HUES48 (cell line): ENCODE measurements at regions not wholly inside any gene's neighbourhood (a gene's known extent, or its start where the extent isn't known, plus 50 kb on each side); places are given as distances from the start of the nearest gene placed in this dataset.

ENCODE experiments used
- H3K27ac ChIP-seq: one replicate; pipeline ENCODE4 v1.7.0; 2013; ENCODE audit warnings: low read depth, low read length, inconsistent platforms
- H3K27me3 ChIP-seq: 2 replicates; pipeline ENCODE4 v1.6.1; 2013; ENCODE audit warnings: mild to moderate bottlenecking, low read length; ENCODE audit not compliant: control insufficient read depth, insufficient read depth
- H3K36me3 ChIP-seq: 2 replicates; pipeline ENCODE4 v1.6.1; 2013; ENCODE audit warnings: low read length; ENCODE audit not compliant: control insufficient read depth, insufficient read depth
- H3K4me1 ChIP-seq: 2 replicates; pipeline ENCODE4 v1.6.1; 2013; ENCODE audit warnings: mild to moderate bottlenecking, low read length; ENCODE audit not compliant: control insufficient read depth, insufficient read depth
- H3K4me3 ChIP-seq: 2 replicates; pipeline ENCODE4 v1.5.1; 2013; ENCODE audit warnings: mild to moderate bottlenecking, low read depth, low read length
- H3K9ac ChIP-seq: 2 replicates; pipeline ENCODE4 v1.6.1; 2013; ENCODE audit warnings: mild to moderate bottlenecking, low read depth, low read length, moderate library complexity
- H3K9me3 ChIP-seq: 2 replicates; pipeline ENCODE4 v1.6.1; 2013; ENCODE audit warnings: low read length; ENCODE audit not compliant: control insufficient read depth, insufficient read depth

DNA sequence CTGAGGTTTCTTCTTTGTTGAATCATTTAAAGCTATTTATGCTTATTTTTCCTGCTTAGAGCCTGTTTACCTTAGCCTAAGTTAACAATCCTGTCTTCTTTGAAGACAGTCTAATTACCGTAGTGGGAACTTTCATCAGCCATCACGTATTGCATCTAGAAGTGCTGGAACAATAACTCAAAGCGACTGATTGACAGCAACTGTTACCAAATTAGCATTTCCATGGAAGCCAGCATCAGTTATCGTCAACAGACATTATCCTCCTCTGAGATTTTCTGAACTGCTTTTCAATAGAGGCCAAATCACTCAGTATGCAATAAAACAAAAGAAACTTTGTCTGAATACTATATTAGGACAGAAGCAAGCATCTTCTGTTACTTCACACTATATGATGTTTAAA is 433.3 kb upstream of the SLITRK1 start:
- no peaks in the 10 kb centered on the region for H3K36me3 ChIP-seq
- no peak overlapping the region for H3K4me3 ChIP-seq
- no peaks in the 10 kb centered on the region for H3K27me3 ChIP-seq
- H3K4me1 ChIP-seq: peaks cover 6% of the 10 kb centered on the region
- H3K27ac ChIP-seq: no peak overlapping the region
- H3K9me3 ChIP-seq: no peaks in the 10 kb centered on the region
- H3K9ac ChIP-seq: no peak overlapping the region

DNA sequence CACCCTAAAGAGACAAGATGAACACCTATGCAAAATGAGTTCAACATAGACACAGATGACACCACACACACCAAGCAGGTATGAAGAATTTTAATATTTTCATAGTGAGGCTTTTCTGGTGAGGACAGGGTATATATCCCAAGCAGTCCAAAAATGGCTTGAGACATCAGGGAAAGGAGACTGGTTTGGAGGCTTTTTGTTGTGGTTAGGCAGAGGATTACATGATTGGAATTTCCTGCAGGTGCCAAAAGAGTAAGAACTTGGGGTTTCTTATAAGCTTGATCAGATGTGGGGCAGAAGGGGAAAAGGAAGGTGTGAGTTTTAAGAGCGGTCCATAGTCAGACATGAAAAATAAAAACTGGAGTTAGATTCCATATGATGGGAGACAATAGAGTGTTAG is 420.8 kb upstream of the SLITRK1 start:
- no peak overlapping the region for H3K27ac ChIP-seq
- H3K9ac ChIP-seq: no peak overlapping the region
- H3K4me3 ChIP-seq: no peak overlapping the region
- H3K27me3 ChIP-seq: no peaks in the 10 kb centered on the region
- H3K4me1 ChIP-seq: no peaks in the 10 kb centered on the region
- H3K36me3 ChIP-seq: no peaks in the 10 kb centered on the region
- no peaks in the 10 kb centered on the region for H3K9me3 ChIP-seq

DNA sequence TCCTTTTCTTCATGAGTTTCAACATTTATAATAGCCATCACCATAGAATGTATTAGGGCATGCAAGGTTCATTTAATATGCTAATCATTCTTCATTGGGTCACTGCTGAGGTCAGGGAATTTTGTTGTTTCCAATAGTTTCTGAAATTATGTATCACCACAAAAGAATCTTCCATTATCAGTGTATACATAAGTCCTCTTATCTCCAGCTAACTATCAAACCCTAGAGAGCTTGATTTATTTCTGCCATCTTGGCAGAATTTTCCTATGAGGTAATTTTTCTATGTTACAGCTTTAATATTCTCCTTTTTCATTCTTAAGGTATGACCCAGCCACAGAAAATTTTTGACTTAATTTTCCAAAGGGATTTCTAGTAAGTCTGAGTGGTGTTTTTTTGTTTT is 415.0 kb upstream of the SLITRK1 start:
- H3K9ac ChIP-seq: no peak overlapping the region
- H3K27ac ChIP-seq: no peak overlapping the region
- no peaks in the 10 kb centered on the region for H3K4me1 ChIP-seq
- no peak overlapping the region for H3K4me3 ChIP-seq
- H3K27me3 ChIP-seq: no peaks in the 10 kb centered on the region
- no peaks in the 10 kb centered on the region for H3K36me3 ChIP-seq
- H3K9me3 ChIP-seq: no peaks in the 10 kb centered on the region

DNA sequence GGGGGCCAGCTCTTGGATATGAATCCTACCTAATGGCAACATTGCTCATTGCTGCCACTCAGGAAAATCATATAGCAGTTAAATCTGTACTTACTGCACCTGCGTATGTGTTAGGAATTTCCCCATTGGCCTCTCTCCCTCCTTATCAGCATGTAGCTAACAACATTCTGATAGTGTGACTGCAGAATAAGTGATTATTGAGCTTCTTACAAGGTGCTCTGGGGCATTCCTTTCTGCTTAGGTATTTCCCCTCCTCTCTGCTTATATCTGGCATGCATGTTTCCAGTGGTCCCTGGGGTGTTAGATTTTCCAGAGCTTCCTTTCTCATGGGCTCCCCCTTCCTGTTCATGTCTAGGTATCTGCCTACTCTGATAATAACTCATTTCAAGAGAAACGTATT is 414.1 kb upstream of the SLITRK1 start:
- no peaks in the 10 kb centered on the region for H3K9me3 ChIP-seq
- H3K27me3 ChIP-seq: no peaks in the 10 kb centered on the region
- no peak overlapping the region for H3K4me3 ChIP-seq
- H3K9ac ChIP-seq: no peak overlapping the region
- no peaks in the 10 kb centered on the region for H3K36me3 ChIP-seq
- no peak overlapping the region for H3K27ac ChIP-seq
- H3K4me1 ChIP-seq: no peaks in the 10 kb centered on the region

DNA sequence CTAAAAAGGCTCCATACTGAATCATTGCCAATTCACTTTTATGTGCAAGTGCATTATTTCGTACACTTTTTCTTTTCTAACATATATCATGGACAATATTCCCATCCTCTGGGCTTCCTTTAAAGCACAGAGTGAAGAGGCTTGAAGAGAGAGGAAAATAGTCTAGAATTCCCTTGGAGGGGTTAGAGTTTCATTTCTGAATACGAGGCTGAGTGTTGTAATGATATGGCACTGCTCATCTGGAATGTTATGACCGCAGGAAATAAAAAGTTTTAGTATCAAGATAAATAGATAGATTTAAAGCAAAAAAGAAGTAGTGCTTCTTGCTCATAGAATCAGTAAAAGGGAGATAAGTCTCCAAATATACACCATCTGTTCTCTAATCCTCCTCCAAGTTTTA is 412.3 kb upstream of the SLITRK1 start:
- Histone ChIP-seq H3K27me3 (no peaks in the 10 kb centered on the region), H3K27ac (no peak overlapping the region), H3K9ac (no peak overlapping the region), H3K36me3 (no peaks in the 10 kb centered on the region), H3K9me3 (no peaks in the 10 kb centered on the region), H3K4me3 (no peak overlapping the region), H3K4me1 (no peaks in the 10 kb centered on the region)

DNA sequence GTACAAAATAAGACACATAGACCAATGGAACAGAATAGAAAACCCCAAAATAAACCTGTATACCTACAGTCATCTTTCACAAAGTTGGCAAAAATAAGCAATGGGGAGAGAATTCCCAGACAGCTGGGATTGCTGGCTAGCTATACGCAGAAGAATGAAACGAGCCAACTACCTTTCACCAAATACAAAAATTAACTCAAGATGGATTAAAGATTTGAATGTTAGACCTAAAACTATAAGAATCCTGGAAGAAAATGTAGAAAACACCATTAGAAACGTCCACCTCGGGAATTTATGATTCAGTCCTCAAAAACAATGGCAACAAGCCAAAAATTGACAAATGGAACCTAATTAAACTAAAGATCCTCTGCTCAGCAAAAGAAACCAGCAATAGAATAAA is 408.1 kb upstream of the SLITRK1 start:
- Histone ChIP-seq H3K4me1 (no peaks in the 10 kb centered on the region), H3K9ac (no peak overlapping the region), H3K9me3 (no peaks in the 10 kb centered on the region), H3K27ac (no peak overlapping the region), H3K4me3 (no peak overlapping the region), H3K27me3 (no peaks in the 10 kb centered on the region), H3K36me3 (no peaks in the 10 kb centered on the region)

DNA sequence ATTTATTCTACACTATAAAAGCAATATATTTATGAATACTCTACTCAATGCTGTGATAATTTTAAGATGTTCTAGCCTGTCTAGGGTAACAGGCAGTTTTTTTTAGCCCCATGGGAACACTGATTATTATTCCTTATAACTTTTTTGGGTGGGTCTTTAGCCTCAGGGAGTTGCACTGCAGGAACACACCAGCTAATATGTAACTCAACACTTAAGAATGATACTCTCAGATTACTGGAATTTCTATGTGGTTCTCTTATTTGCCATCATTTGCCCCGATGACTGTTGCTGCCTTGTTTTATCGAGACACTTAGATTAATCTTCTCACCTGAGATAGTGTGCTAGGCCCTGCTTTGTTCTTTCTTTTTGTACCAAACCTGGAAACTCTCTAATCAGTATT is 396.9 kb upstream of the SLITRK1 start:
- H3K9me3 ChIP-seq: no peaks in the 10 kb centered on the region
- no peaks in the 10 kb centered on the region for H3K4me1 ChIP-seq
- H3K36me3 ChIP-seq: no peaks in the 10 kb centered on the region
- H3K4me3 ChIP-seq: no peak overlapping the region
- no peak overlapping the region for H3K9ac ChIP-seq
- no peak overlapping the region for H3K27ac ChIP-seq
- no peaks in the 10 kb centered on the region for H3K27me3 ChIP-seq

DNA sequence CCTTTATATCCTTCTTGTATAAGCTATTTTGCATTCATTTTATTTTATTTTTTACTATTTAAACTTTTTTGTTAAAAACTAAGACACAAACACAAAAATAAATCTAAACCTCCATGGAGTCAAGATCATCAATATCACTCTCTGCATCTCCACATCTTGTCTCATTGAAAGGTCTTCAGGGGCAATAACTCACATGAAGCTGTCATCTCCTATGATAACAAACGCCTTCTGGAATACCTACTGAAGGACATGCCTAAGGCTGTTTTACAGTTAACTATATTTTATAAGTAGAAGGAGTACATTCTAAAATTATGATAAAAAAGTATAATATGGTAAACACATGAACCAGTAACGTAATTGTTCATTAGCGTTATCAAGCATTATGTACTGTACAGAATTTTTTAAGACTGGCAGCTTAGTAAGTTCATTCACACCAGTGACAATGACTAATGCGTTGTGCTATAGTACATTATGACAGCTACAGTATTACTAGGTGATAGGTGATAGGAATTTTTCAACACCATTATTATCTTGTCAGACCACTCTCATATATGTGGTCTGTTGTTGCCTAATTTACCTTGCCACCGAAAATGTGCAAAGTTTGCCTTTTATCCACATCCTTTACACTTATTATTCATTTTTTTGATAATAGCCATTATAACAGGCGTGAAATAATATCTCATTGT is 390.7 kb upstream of the SLITRK1 start:
- Histone ChIP-seq H3K9ac (no peak overlapping the region), H3K4me1 (no peaks in the 10 kb centered on the region), H3K36me3 (no peaks in the 10 kb centered on the region), H3K4me3 (no peak overlapping the region), H3K27ac (no peak overlapping the region), H3K9me3 (no peaks in the 10 kb centered on the region), H3K27me3 (no peaks in the 10 kb centered on the region)

DNA sequence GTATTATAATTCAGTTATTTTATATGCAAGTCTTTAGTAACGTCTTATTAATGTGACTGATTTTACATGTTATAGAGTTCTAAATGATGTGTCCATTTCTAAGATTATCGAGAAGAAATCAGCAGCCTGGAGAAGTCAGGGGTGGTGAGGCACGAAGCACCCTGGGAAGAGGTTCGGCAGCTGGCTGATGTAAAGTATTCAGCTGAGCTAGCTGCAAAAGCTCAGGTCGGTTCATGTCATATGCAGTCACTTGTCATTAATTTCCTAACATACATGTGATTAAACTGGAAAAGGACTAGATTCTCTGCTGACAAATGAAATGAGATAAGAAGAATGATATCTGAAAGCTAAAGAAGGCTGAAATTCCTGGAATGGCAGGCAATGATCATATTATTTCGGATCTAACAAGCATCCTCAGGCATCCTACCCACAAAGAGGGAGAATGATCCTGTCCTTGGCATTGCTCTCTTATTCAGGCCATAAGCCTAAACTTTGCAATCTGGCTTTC is 383.0 kb upstream of the SLITRK1 start:
- no peaks in the 10 kb centered on the region for H3K4me1 ChIP-seq
- no peak overlapping the region for H3K27ac ChIP-seq
- H3K27me3 ChIP-seq: no peaks in the 10 kb centered on the region
- H3K9ac ChIP-seq: no peak overlapping the region
- no peak overlapping the region for H3K4me3 ChIP-seq
- H3K9me3 ChIP-seq: no peaks in the 10 kb centered on the region
- no peaks in the 10 kb centered on the region for H3K36me3 ChIP-seq

DNA sequence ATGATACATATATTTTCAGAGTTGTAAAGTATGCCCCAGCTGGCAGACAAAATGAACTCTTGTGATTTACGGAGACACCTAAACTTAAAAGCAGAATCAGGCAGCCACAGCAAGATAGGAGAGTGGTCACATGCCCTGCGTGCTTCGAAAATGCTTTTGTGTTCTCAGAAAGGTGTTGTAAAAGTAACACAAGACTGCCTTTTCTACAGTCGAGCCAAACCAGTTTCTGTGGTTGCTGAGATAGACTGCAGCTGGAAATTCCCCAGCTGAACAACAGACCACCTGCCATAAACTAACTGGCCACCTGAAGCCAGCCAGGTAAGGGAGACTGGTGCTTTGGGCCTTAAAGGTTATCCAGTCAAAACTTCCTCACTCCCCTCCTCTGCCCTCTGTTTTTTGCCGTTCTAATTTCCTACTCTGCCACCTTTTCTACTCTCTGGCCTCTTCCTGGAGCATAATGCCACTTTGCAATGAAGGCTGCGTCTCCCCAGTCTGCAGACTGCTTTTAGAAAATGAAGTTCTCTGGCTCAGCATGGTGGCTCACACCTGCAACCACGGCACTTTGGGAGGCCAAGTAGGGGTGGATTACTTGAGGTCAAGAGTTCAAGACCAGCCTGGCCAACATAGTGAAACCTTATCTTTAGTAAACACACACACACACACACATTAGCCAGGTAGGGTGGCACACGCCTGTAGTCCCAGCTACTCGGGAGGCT is 381.2 kb upstream of the SLITRK1 start:
- no peaks in the 10 kb centered on the region for H3K36me3 ChIP-seq
- H3K4me3 ChIP-seq: no peak overlapping the region
- H3K9ac ChIP-seq: no peak overlapping the region
- no peaks in the 10 kb centered on the region for H3K4me1 ChIP-seq
- no peaks in the 10 kb centered on the region for H3K27me3 ChIP-seq
- no peaks in the 10 kb centered on the region for H3K9me3 ChIP-seq
- no peak overlapping the region for H3K27ac ChIP-seq

DNA sequence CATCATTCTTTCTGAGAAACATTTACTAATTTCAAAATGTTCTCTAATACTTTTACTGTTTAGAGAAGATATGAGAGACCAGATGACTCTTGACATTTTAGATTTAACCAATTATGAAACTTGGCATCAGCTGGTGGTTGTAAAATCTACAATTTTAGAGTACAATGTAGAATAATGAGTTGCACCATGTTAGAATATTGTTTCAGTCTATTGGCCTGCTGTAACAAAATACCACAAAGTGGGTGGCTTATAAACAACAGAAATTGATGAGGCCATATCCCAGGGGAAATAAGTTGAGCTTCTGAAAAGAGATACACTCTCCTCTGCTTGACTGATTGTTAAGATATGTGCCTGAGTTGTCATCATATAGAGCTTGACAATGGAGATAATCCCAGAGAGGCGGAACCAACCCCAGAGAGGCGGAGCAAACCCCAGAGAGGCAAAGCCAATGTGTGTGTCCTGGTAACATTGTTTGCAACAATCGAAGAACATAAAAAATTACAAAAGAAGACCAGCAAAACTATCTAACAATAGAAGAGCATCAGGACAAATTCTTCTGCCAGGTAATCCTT is 373.0 kb upstream of the SLITRK1 start:
- peaks cover 14% of the 10 kb centered on the region for H3K9me3 ChIP-seq
- no peaks in the 10 kb centered on the region for H3K4me1 ChIP-seq
- H3K27me3 ChIP-seq: no peaks in the 10 kb centered on the region
- no peak overlapping the region for H3K9ac ChIP-seq
- H3K4me3 ChIP-seq: no peak overlapping the region
- no peaks in the 10 kb centered on the region for H3K36me3 ChIP-seq
- H3K27ac ChIP-seq: no peak overlapping the region
